ENCODE measurements at regions not wholly inside any gene's neighbourhood (a gene's known extent, or its start where the extent isn't known, plus 50 kb on each side); places are given as distances from the start of the nearest gene placed in this dataset.

GRCh38 chr1:36691374-36691773, 208.7 kb upstream of the CSF3R start:
- intact Hi-C loops (cut with DNase I), result no loop called here
- Histone ChIP-seq H3K4me1 (no peaks in the 10 kb centered on the region), H3K27ac (no peak overlapping the region), H3K36me3 (no peaks in the 10 kb centered on the region), H3K27me3 (peaks cover 0 to 74% (median 63%) of the 10 kb centered on the region in 7 donors), H3K9me3 (no peaks in the 10 kb centered on the region), H3K4me3 (no peak overlapping the region)
- no peak for DNase-seq
- WGBS, 2 donors, result 65 to 68% methylated on average over 3 of the region's 3 CpGs
- ATAC-seq, result no peak
- no peak for TF ChIP-seq CTCF (IDR thresholded peaks at IDR 0.05)

GRCh38 chr1:36689992-36690391, 207.3 kb upstream of the CSF3R start:
- ATAC-seq (no peak), DNase-seq (no peak)
- TF ChIP-seq CTCF (IDR thresholded peaks at IDR 0.05), result no peak
- peaks cover 0 to 67% (median 56%) of the 10 kb centered on the region in 7 donors for H3K27me3 ChIP-seq
- intact Hi-C loops (cut with DNase I), result no loop called here
- H3K9me3 ChIP-seq, result no peaks in the 10 kb centered on the region
- no peak overlapping the region for H3K27ac ChIP-seq
- no peaks in the 10 kb centered on the region for H3K4me1 ChIP-seq
- H3K36me3 ChIP-seq, result no peaks in the 10 kb centered on the region
- no peak overlapping the region for H3K4me3 ChIP-seq
- WGBS, 2 donors, result 66 to 73% methylated on average over 3 of the region's 3 CpGs

- Histone ChIP-seq H3K9me3 (no peaks in the 10 kb centered on the region), H3K4me1 (no peaks in the 10 kb centered on the region), H3K27ac (no peak overlapping the region), H3K4me3 (no peak overlapping the region), H3K27me3 (peaks cover 0 to 47% (median 33%) of the 10 kb centered on the region in 7 donors), H3K36me3 (no peaks in the 10 kb centered on the region)
- WGBS, 2 donors, result 40 to 61% methylated on average over 5 of the region's 5 CpGs
- ATAC-seq (no peak), DNase-seq (no peak)
- no peak for TF ChIP-seq CTCF (IDR thresholded peaks at IDR 0.05)
- intact Hi-C loops (cut with DNase I), result no loop called here
These were observed 204.6 kb upstream of the CSF3R start for GRCh38 chr1:36687312-36687711.

- no peak for TF ChIP-seq CTCF (IDR thresholded peaks at IDR 0.05)
- Histone ChIP-seq H3K9me3 (peaks cover 0 to 4% (median 0%) of the 10 kb centered on the region in 11 donors), H3K27ac (no peak overlapping the region), H3K36me3 (no peaks in the 10 kb centered on the region), H3K27me3 (peaks cover 0 to 64% (median 44%) of the 10 kb centered on the region in 7 donors), H3K4me3 (no peak overlapping the region), H3K4me1 (no peaks in the 10 kb centered on the region)
- ATAC-seq (no peak), DNase-seq (no peak)
- 87 to 90% methylated on average over 6 of the region's 6 CpGs for WGBS, 2 donors
- intact Hi-C loops (cut with DNase I), result no loop called here
These were observed 193.3 kb upstream of the CSF3R start for GRCh38 chr1:36675931-36676562.
